ENCODE measurements at regions not wholly inside any gene's neighbourhood (a gene's known extent, or its start where the extent isn't known, plus 50 kb on each side); places are given as distances from the start of the nearest gene placed in this dataset.
"Not testable (repeated sequence)": the region's sequence is repeated elsewhere in the genome, so short reads cannot be mapped to it uniquely, and the experiment has no call there.

DNA sequence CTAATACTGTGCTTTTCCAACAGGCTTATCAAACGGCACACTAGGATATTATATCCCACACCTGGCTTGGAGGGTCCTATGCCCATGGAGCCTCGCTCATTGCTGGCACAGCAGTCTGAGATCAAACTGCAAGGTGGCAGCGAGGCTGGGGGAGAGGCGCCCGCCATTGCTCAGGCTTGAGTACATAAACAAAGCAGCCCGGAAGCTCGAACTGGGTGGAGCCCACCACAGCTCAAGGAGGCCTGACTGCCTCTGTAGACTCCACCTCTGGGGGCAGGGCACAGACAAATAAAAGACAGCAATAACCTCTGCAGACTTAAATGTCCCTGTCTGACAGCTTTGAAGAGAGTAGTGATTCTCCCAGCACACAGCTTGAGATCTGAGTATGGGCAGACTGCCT, 128.0 kb upstream of the CAV2 start:
- TF ChIP-seq, protein P1, sequence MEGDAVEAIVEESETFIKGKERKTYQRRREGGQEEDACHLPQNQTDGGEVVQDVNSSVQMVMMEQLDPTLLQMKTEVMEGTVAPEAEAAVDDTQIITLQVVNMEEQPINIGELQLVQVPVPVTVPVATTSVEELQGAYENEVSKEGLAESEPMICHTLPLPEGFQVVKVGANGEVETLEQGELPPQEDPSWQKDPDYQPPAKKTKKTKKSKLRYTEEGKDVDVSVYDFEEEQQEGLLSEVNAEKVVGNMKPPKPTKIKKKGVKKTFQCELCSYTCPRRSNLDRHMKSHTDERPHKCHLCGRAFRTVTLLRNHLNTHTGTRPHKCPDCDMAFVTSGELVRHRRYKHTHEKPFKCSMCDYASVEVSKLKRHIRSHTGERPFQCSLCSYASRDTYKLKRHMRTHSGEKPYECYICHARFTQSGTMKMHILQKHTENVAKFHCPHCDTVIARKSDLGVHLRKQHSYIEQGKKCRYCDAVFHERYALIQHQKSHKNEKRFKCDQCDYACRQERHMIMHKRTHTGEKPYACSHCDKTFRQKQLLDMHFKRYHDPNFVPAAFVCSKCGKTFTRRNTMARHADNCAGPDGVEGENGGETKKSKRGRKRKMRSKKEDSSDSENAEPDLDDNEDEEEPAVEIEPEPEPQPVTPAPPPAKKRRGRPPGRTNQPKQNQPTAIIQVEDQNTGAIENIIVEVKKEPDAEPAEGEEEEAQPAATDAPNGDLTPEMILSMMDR (IDR thresholded peaks at IDR 0.05; ENCODE audit: low read depth, low read length, missing input control) = not testable (repeated sequence)
- TF ChIP-seq GABPA (IDR thresholded peaks at IDR 0.05 in 1 of 2, conservative IDR thresholded peaks at IDR 0.05 in 1 of 2); HNF4G (IDR thresholded peaks at IDR 0.05); RAD21 (IDR thresholded peaks at IDR 0.05): not testable (repeated sequence)
- TF ChIP-seq, protein P2, sequence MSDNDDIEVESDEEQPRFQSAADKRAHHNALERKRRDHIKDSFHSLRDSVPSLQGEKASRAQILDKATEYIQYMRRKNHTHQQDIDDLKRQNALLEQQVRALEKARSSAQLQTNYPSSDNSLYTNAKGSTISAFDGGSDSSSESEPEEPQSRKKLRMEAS (IDR thresholded peaks at IDR 0.05) = not testable (repeated sequence)
- TF ChIP-seq, protein P3, sequence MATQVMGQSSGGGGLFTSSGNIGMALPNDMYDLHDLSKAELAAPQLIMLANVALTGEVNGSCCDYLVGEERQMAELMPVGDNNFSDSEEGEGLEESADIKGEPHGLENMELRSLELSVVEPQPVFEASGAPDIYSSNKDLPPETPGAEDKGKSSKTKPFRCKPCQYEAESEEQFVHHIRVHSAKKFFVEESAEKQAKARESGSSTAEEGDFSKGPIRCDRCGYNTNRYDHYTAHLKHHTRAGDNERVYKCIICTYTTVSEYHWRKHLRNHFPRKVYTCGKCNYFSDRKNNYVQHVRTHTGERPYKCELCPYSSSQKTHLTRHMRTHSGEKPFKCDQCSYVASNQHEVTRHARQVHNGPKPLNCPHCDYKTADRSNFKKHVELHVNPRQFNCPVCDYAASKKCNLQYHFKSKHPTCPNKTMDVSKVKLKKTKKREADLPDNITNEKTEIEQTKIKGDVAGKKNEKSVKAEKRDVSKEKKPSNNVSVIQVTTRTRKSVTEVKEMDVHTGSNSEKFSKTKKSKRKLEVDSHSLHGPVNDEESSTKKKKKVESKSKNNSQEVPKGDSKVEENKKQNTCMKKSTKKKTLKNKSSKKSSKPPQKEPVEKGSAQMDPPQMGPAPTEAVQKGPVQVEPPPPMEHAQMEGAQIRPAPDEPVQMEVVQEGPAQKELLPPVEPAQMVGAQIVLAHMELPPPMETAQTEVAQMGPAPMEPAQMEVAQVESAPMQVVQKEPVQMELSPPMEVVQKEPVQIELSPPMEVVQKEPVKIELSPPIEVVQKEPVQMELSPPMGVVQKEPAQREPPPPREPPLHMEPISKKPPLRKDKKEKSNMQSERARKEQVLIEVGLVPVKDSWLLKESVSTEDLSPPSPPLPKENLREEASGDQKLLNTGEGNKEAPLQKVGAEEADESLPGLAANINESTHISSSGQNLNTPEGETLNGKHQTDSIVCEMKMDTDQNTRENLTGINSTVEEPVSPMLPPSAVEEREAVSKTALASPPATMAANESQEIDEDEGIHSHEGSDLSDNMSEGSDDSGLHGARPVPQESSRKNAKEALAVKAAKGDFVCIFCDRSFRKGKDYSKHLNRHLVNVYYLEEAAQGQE (IDR thresholded peaks at IDR 0.05) = not testable (repeated sequence)
- TF ChIP-seq, protein P4, sequence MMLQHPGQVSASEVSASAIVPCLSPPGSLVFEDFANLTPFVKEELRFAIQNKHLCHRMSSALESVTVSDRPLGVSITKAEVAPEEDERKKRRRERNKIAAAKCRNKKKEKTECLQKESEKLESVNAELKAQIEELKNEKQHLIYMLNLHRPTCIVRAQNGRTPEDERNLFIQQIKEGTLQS (IDR thresholded peaks at IDR 0.05) = not testable (repeated sequence)
